Skeletal muscle satellite cell (primary cell): ENCODE measurements at regions not wholly inside any gene's neighbourhood (a gene's known extent, or its start where the extent isn't known, plus 50 kb on each side); places are given as distances from the start of the nearest gene placed in this dataset.

Experiments used
- H3K27me3 ChIP-seq: 2 replicates; pipeline ENCODE4 v1.7.0; 2013; ENCODE audit warnings: low read length; ENCODE audit not compliant: control insufficient read depth, insufficient read depth
- H3K36me3 ChIP-seq: 2 replicates; pipeline ENCODE4 v1.7.0; 2013; ENCODE audit warnings: mild to moderate bottlenecking, control low read depth, low read length; ENCODE audit not compliant: insufficient read depth
- H3K4me1 ChIP-seq: 2 replicates; pipeline ENCODE4 v1.7.0; 2013; ENCODE audit warnings: low read length; ENCODE audit not compliant: control insufficient read depth, insufficient read depth
- H3K4me2 ChIP-seq: 2 replicates; pipeline ENCODE4 v1.7.0; 2013; ENCODE audit warnings: mild to moderate bottlenecking, low read length
- H3K4me3 ChIP-seq: 2 replicates; pipeline ENCODE4 v1.7.0; 2013; ENCODE audit warnings: low read length
- H3K9ac ChIP-seq: 2 replicates; pipeline ENCODE4 v1.7.0; 2013; ENCODE audit warnings: mild to moderate bottlenecking, low read depth, low read length, moderate library complexity
- H3K9me3 ChIP-seq: replicated peaks from 2 replicates; pipeline ENCODE4 v1.7.0; 2013; ENCODE audit warnings: mild to moderate bottlenecking, control low read depth, low read length

DNA sequence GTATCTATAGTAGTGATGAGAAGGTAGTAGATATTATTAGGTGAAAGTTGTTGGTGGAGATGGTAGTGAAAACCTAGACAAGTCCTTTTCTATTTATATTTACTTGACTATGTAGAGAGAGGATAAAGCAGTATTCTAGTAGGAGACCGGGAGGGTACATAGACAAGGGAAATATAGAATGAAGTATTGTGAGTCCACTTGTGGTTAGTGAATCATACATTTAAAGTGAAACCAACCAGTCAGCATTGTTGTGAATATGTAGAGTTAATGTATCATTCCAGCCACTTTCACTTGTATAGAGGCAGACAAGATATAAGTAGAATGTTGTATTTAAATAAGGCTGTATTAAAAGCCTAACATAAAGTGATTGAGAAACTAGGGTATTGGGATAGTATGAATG is 1711.3 kb upstream of the ACO1 start:
- Histone ChIP-seq H3K4me2 (no peak overlapping the region), H3K4me3 (no peak overlapping the region), H3K9ac (no peak overlapping the region), H3K36me3 (no peaks in the 10 kb centered on the region), H3K9me3 (peaks cover 1% of the 10 kb centered on the region), H3K4me1 (no peaks in the 10 kb centered on the region), H3K27me3 (no peaks in the 10 kb centered on the region)

DNA sequence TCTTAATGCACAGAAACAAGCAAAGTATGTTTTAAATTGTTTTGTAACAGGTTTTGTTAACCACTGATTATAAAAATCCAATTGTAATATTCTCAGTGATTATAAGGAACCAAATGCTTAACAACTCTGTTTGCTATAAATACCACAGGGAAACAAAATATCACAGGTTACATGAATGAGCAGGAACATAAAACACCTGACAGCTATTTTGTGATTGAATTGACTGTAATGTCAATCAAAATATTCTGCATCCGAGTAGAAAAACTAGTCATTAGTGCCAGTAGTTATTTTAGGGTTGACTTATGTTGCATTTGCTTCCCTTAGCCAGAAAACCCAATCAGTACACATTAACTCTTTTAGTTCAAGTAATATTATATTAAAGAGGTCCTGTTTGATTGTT is 1707.8 kb upstream of the ACO1 start:
- H3K27me3 ChIP-seq: no peaks in the 10 kb centered on the region
- H3K9me3 ChIP-seq: peaks cover 8% of the 10 kb centered on the region
- H3K36me3 ChIP-seq: no peaks in the 10 kb centered on the region
- no peak overlapping the region for H3K9ac ChIP-seq
- no peak overlapping the region for H3K4me3 ChIP-seq
- H3K4me1 ChIP-seq: no peaks in the 10 kb centered on the region
- no peak overlapping the region for H3K4me2 ChIP-seq

DNA sequence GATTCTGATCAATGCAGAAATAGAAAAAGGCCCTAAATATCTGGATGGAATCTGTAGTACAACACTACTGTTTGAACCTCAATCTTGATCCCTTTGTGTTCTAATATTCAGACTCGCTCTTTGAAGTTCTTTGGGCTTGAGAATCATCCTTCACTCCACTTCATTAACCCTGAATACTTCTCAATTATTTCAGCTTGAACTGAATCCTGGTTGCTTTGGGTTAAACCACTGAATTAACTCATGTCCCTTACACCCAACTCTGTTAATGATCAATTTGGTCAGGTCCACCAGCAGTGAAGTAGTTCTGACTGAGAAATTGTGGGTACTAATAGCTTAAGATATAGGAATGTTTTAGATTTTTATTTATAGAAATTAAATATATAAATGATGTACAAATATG is 1707.2 kb upstream of the ACO1 start:
- no peak overlapping the region for H3K4me2 ChIP-seq
- H3K9me3 ChIP-seq: peaks cover 8% of the 10 kb centered on the region
- no peaks in the 10 kb centered on the region for H3K4me1 ChIP-seq
- H3K9ac ChIP-seq: no peak overlapping the region
- no peaks in the 10 kb centered on the region for H3K36me3 ChIP-seq
- H3K27me3 ChIP-seq: no peaks in the 10 kb centered on the region
- H3K4me3 ChIP-seq: no peak overlapping the region

DNA sequence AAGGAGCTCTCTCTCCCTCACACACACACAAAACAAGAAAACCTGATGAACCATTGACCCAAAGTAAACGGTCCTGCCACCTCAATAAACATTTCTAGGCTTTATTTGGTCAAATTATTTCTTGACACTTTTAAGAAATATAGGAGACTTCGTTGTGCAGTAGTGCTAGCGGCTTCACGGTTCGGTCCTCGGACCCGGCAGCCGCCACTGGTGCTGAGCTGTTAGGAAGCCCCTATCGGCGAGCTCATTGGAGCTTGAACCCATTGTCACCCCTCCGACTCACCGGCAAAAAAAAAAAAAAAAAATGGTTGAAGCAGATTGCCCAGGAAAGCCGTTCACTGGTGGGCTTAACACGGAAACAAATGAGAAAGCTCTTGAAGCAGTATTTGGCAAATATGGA is 1695.6 kb upstream of the ACO1 start:
- no peaks in the 10 kb centered on the region for H3K27me3 ChIP-seq
- H3K9ac ChIP-seq: no peak overlapping the region
- no peak overlapping the region for H3K4me3 ChIP-seq

DNA sequence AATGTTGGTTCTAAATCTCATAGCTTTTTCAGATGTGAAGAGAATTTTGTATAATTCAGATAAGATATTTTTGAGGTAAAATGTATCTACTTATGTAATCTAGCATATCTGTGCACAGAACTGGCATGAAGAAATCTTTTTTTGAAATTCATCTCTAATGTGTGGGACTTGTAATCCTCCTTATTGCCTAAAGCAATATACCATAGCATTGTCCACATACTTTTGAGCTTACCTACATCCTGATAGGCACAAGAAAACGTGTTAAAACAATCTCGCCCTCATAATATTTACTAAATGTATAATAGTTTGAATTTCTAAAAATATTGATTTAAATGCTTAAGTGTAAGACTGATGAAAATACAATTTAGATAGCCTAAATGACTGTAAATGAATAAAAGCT is 1686.5 kb upstream of the ACO1 start:
- Histone ChIP-seq H3K36me3 (no peaks in the 10 kb centered on the region), H3K9ac (no peak overlapping the region), H3K27me3 (no peaks in the 10 kb centered on the region), H3K9me3 (peaks cover 4% of the 10 kb centered on the region), H3K4me1 (no peaks in the 10 kb centered on the region), H3K4me3 (no peak overlapping the region), H3K4me2 (no peak overlapping the region)

More for the DNA sequence above, 1695.6 kb upstream of the ACO1 start:
- H3K36me3 ChIP-seq: no peaks in the 10 kb centered on the region
- H3K9me3 ChIP-seq: no peaks in the 10 kb centered on the region
- no peak overlapping the region for H3K4me2 ChIP-seq
- no peaks in the 10 kb centered on the region for H3K4me1 ChIP-seq

DNA sequence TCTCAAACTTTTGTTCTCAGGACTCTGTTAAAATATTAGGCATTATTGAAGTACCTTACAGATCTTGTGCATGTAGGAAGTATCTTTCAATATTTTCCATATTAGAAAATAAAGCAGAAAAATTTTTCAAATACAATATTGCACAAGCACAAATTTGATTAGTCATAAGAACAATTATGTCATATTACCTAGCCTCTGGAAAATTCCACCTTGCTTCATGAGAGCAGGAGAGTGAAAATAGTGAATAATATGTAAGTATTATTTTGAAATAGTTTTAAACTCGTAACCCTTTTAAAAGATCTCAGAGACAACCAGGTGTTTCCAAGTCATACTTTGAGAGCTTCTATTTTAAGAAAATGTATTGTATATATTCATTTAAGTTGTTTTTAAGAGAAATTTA is 1672.9 kb upstream of the ACO1 start:
- H3K9me3 ChIP-seq: no peaks in the 10 kb centered on the region

DNA sequence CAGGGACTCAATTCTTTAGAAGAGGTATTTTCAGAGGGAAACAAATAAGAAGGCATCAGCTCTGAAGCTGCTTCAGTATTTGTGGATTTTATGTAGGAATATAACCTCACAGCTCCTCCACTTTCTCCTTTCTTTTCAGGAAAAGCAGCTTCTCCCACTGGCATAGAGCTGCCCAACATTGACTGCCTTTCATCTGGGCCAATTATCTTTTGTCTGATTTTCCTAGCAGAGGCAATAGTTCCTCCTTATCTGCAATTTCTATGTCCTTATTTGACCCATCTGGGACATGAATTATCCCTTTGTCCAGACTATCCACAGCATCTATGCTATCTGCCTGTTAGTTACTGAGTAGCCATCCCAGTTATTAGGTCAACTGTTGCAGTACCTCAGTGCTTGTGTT is 1671.2 kb upstream of the ACO1 start:
- Histone ChIP-seq H3K4me1 (no peaks in the 10 kb centered on the region), H3K4me2 (no peak overlapping the region), H3K36me3 (no peaks in the 10 kb centered on the region), H3K9me3 (no peaks in the 10 kb centered on the region), H3K4me3 (no peak overlapping the region), H3K27me3 (no peaks in the 10 kb centered on the region), H3K9ac (no peak overlapping the region)

More for the DNA sequence above, 1672.9 kb upstream of the ACO1 start:
- Histone ChIP-seq H3K9ac (no peak overlapping the region), H3K4me3 (no peak overlapping the region), H3K36me3 (no peaks in the 10 kb centered on the region), H3K4me2 (no peak overlapping the region), H3K27me3 (no peaks in the 10 kb centered on the region), H3K4me1 (no peaks in the 10 kb centered on the region)

DNA sequence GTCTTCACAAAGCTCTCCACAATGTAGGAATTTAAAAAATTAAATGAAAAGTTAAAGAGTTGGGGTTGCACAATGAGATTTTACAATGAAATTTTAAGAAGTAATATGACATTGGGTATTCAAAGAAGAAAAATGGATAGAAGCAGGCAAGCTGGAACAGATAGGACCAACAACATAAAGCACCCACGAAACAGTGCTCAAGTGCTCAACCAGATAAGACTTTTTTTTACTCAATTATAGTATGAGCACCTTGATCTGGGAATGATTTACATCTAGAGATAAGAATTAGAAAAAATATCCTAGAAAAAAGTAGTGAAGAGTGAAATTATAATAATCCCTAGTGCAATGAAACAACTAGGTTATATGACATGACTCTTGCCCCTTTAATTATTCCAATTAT is 1670.1 kb upstream of the ACO1 start:
- Histone ChIP-seq H3K9ac (no peak overlapping the region), H3K4me1 (no peaks in the 10 kb centered on the region), H3K4me2 (no peak overlapping the region), H3K36me3 (no peaks in the 10 kb centered on the region), H3K9me3 (no peaks in the 10 kb centered on the region), H3K27me3 (no peaks in the 10 kb centered on the region), H3K4me3 (no peak overlapping the region)

DNA sequence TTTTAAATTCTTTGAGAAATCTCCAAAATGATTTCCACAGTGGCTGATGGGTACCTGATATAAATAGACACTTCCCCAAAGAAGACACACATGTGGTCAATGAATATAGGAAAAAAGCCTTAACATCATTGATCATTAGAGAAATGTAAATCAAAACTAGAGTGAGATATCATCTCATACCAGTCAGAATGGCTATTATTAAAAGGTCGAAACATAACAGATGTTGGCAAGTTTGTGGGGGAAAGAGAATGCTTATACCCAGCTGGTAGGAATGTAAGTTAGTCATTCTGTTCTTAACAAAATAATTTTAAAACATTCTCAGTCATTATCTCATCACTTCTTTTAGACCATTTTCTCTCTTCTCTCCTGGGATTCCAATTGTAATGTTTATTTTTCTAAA is 1666.0 kb upstream of the ACO1 start:
- H3K36me3 ChIP-seq: no peaks in the 10 kb centered on the region
- no peak overlapping the region for H3K4me2 ChIP-seq
- no peaks in the 10 kb centered on the region for H3K4me1 ChIP-seq
- no peaks in the 10 kb centered on the region for H3K9me3 ChIP-seq
- no peak overlapping the region for H3K9ac ChIP-seq
- no peak overlapping the region for H3K4me3 ChIP-seq
- H3K27me3 ChIP-seq: no peaks in the 10 kb centered on the region

DNA sequence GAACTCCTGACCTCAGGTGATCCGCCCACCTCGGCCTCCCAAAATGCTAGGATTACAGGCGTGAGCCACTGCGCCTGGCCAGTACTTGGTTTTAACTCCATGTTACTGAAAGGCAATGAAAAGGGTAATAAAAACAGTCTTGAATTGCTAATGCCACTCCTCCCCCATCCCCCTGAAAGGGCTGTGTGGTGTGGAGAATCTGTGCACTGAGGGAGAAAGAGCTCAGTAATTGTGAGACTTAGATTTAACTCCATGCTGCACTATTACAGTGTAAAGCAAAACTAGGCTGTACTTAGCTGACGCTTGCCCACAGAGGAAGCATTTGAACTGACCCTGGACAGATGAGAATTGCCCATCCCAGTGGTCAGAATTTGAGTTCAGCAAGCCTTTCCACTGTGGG is 1662.4 kb upstream of the ACO1 start:
- no peaks in the 10 kb centered on the region for H3K9me3 ChIP-seq
- no peak overlapping the region for H3K4me2 ChIP-seq
- H3K4me3 ChIP-seq: no peak overlapping the region
- no peak overlapping the region for H3K9ac ChIP-seq
- H3K36me3 ChIP-seq: no peaks in the 10 kb centered on the region
- H3K27me3 ChIP-seq: no peaks in the 10 kb centered on the region
- no peaks in the 10 kb centered on the region for H3K4me1 ChIP-seq

DNA sequence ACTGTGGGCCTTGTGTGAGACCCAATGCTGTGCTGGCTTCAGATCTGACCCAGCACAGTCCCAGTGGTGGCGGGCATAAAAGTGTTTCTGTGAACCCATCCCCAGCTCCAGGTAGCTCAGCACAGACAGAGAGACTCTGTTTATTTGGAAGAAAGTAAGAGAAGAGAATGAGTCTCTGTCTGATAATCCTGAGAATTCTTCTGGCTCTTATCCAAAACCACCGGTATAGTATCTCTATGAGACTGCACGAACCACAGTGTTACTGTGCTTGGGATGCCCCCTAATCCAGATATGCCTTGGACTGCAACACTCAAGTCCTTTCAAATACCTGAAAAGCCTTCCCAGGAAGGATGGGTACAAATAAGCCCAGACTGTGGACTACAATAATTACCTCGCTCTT is 1660.8 kb upstream of the ACO1 start:
- Histone ChIP-seq H3K9me3 (no peaks in the 10 kb centered on the region), H3K27me3 (no peaks in the 10 kb centered on the region), H3K9ac (no peak overlapping the region), H3K4me2 (no peak overlapping the region), H3K4me3 (no peak overlapping the region), H3K36me3 (no peaks in the 10 kb centered on the region), H3K4me1 (no peaks in the 10 kb centered on the region)

DNA sequence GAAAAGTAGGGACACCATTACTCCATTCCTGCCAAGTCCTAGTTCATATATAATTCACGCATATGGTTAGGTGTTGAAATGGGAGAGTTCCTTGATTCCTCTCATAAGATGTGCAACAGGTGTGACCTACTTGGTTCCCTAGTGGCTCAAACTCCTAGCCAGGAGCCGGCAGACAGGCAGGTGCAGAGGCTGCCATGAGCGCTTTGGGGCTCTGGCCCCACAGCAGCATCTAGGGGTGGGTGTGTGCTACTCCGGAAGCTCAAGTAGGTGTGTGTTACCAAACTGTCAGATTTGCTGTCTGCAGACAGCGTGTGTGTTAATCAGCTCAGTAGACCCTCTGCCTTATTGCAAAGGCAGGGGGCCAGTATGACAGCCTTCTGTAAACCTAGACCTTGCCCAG is 1652.4 kb upstream of the ACO1 start:
- Histone ChIP-seq H3K4me3 (no peak overlapping the region), H3K4me1 (no peaks in the 10 kb centered on the region), H3K4me2 (no peak overlapping the region), H3K9ac (no peak overlapping the region), H3K36me3 (no peaks in the 10 kb centered on the region), H3K9me3 (no peaks in the 10 kb centered on the region), H3K27me3 (no peaks in the 10 kb centered on the region)
